GM23338 (cell line): ENCODE measurements at regions not wholly inside any gene's neighbourhood (a gene's known extent, or its start where the extent isn't known, plus 50 kb on each side); places are given as distances from the start of the nearest gene placed in this dataset.
"Not testable (repeated sequence)": the region's sequence is repeated elsewhere in the genome, so short reads cannot be mapped to it uniquely, and the experiment has no call there.

Experiments used
- ATAC-seq: fragments of 200-7000 bp; cut with Tn5 transposase; 3 replicates; pipeline ENCODE4 v1.9.1; 2020
- DNase-seq: peaks from one replicate; pipeline ENCODE4 v3.0.0-alpha.2; 2015; ENCODE audit warnings: low spot score
- H2AFZ ChIP-seq: fragments of 200-600 bp; sonication (generic); 2 replicates; pipeline ENCODE4 v1.8.0; 2016; ENCODE audit warnings: antibody characterized with exemption, mild to moderate bottlenecking, moderate library complexity
- H3F3A ChIP-seq: fragments of 200-600 bp; sonication (generic); replicated peaks from 2 replicates; pipeline ENCODE4 v1.8.0; 2017; ENCODE audit warnings: antibody characterized with exemption, mixed run types, low read depth
- H3K27ac ChIP-seq: fragments of 200-600 bp; sonication (generic); 2 replicates; pipeline ENCODE4 v1.6.1; 2016; ENCODE audit warnings: low read depth
- H3K27me3 ChIP-seq: fragments of 200-600 bp; sonication (generic); 2 replicates; pipeline ENCODE4 v1.8.0; 2016; ENCODE audit warnings: mild to moderate bottlenecking, mixed run types, moderate library complexity; ENCODE audit not compliant: insufficient read depth
- H3K36me3 ChIP-seq: fragments of 200-600 bp; sonication (generic); 2 replicates; pipeline ENCODE4 v1.8.0; 2016; ENCODE audit warnings: mild to moderate bottlenecking; ENCODE audit not compliant: insufficient read depth
- H3K4me1 ChIP-seq: fragments of 200-600 bp; sonication (generic); 2 replicates; pipeline ENCODE4 v1.8.0; 2016; ENCODE audit warnings: mild to moderate bottlenecking, moderate library complexity; ENCODE audit not compliant: insufficient read depth
- H3K4me2 ChIP-seq: fragments of 200-600 bp; sonication (generic); 2 replicates; pipeline ENCODE4 v1.7.1; 2017; ENCODE audit warnings: mixed run types
- H3K4me3 ChIP-seq: fragments of 200-600 bp; sonication (generic); 2 replicates; pipeline ENCODE4 v1.6.1; 2016; ENCODE audit warnings: mixed run types
- H3K79me2 ChIP-seq: fragments of 200-600 bp; sonication (generic); replicated peaks from 2 replicates; pipeline ENCODE4 v1.8.0; 2017; ENCODE audit warnings: mild to moderate bottlenecking; ENCODE audit not compliant: insufficient read depth
- H3K9me2 ChIP-seq: fragments of 200-600 bp; sonication (generic); 2 replicates; pipeline ENCODE4 v1.8.0; 2017; ENCODE audit not compliant: insufficient read depth
- H4K20me1 ChIP-seq: fragments of 200-600 bp; sonication (generic); replicated peaks from 2 replicates; pipeline ENCODE4 v1.8.0; 2017; ENCODE audit warnings: mild to moderate bottlenecking; ENCODE audit not compliant: insufficient read depth
- H3K27ac Mint-ChIP-seq: 2 replicates; pipeline ENCODE4 v1.8.0; 2020; ENCODE audit warnings: inconsistent platforms, mild to moderate bottlenecking, moderate library complexity, mixed read lengths
- H3K27me3 Mint-ChIP-seq: 3 replicates; pipeline ENCODE4 v1.8.0; 2022; ENCODE audit warnings: low read depth, mild to moderate bottlenecking, moderate library complexity, mixed read lengths, inconsistent platforms; ENCODE audit not compliant: insufficient read depth, poor library complexity
- H3K36me3 Mint-ChIP-seq: 3 replicates; pipeline ENCODE4 v1.8.0; 2021; ENCODE audit warnings: low read depth, mild to moderate bottlenecking, inconsistent platforms, moderate library complexity, mixed read lengths
- H3K4me1 Mint-ChIP-seq: 3 replicates; pipeline ENCODE4 v1.8.0; 2020; ENCODE audit warnings: mild to moderate bottlenecking, inconsistent platforms, mixed read lengths
- H3K4me3 Mint-ChIP-seq: 3 replicates; pipeline ENCODE4 v1.8.0; 2021; ENCODE audit warnings: moderate library complexity, mild to moderate bottlenecking, inconsistent platforms, mixed read lengths
- H3K9me3 Mint-ChIP-seq: 3 replicates; pipeline ENCODE4 v1.8.0; 2020; ENCODE audit warnings: moderate library complexity, mild to moderate bottlenecking, inconsistent platforms, mixed read lengths
- CREB1 ChIP-seq: fragments of 250-450 bp; sonication (Bioruptor Pico); IDR thresholded peaks from 2 replicates; pipeline ENCODE4 v1.5.0; 2020; ENCODE audit warnings: low read depth, mild to moderate bottlenecking, moderate library complexity
- EZH2phosphoT487 ChIP-seq: fragments of 200-600 bp; sonication (generic); IDR thresholded peaks from one replicate; pipeline ENCODE4 v1.8.1; 2018; ENCODE audit warnings: antibody characterized with exemption; ENCODE audit not compliant: unreplicated experiment
- JUNB ChIP-seq: IDR thresholded peaks from one replicate; pipeline ENCODE4 v1.6.1; 2016; ENCODE audit warnings: antibody characterized with exemption; ENCODE audit not compliant: unreplicated experiment
- NANOG ChIP-seq: IDR thresholded peaks from 2 replicates; pipeline ENCODE4 v1.6.1; 2016; ENCODE audit warnings: antibody characterized with exemption, borderline replicate concordance
- STAT1 ChIP-seq: IDR thresholded peaks from one replicate; pipeline ENCODE4 v1.6.1; 2016; ENCODE audit warnings: antibody characterized with exemption; ENCODE audit not compliant: unreplicated experiment
- TF ChIP-seq, protein P1 (sequence below): IDR thresholded peaks from one replicate; pipeline ENCODE4 v1.6.1; 2018; ENCODE audit warnings: antibody characterized with exemption; ENCODE audit not compliant: unreplicated experiment

DNA sequence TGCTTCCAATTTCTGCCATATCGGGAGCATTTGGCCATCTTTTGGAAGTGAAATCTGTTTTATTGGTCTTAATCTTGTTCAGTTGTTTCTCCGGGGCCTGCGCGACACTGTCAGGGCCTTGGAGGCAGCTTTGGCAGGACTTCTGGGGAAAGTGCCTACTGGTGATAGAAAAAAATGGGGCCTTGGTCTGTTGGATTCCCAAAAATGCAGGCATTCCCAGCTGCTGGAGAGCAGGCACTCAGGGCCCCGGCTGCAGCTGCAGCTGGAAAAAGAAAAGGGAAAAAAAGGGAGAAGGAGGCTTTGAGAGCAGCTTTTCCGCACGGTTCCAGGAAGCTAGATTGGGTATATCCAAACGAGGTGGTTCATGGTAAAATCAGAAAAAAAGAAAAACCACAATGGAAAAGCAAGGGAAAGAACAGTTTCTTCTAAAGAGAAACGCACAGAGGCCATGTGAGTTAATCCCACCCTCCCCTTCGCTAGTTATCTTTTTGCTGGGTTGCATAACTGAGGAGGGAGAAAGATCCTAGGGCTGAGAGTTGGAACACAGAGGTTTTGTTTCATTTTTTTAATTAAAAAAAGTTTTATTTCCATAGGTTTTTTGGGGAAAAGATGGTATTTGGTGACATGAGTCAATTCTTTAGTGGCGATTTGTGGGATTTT lies 134.7 kb upstream of the RFLNA start:
- Histone ChIP-seq H3K27ac (peak overlapping the region; percentile 12; the same call in 1 of the 2 replicates), H3K9me2 (no peaks in the 10 kb centered on the region), H3K27me3 (no peaks in the 10 kb centered on the region), H4K20me1 (no peaks in the 10 kb centered on the region), H3K36me3 (0 out of 2 replicates have a peak, but pooled peaks cover under 1% of the 10 kb centered on the region), H2AFZ (peak overlapping the region; percentile 5; the same call in 1 of the 2 replicates), H3K4me1 (peaks cover 24% of the 10 kb centered on the region), H3K4me3 (no peak overlapping the region), H3F3A (no peaks in the 10 kb centered on the region), H3K4me2 (no peak overlapping the region), H3K79me2 (no peaks in the 10 kb centered on the region)
- peaks cover 24% of the 10 kb centered on the region for H3K4me1 Mint-ChIP-seq
- peak overlapping the region; percentile 32; the same call in 1 of the 2 replicates for H3K27ac Mint-ChIP-seq
- H3K9me3 Mint-ChIP-seq = peaks cover 36% of the 10 kb centered on the region
- H3K27me3 Mint-ChIP-seq = peaks cover 11% of the 10 kb centered on the region
- H3K4me3 Mint-ChIP-seq = no peak overlapping the region; the same call in 2 of the 3 replicates
- DNase-seq (peak; percentile 56), ATAC-seq (peak; percentile 51; the same call in 2 of the 3 replicates)
- peaks cover 33% of the 10 kb centered on the region for H3K36me3 Mint-ChIP-seq
- TF ChIP-seq EZH2phosphoT487 = no peak
- TF ChIP-seq NANOG = no peak
- no peak for TF ChIP-seq CREB1 (CRISPR knock-in tag)
- no peak for TF ChIP-seq JUNB
- TF ChIP-seq, protein P1, sequence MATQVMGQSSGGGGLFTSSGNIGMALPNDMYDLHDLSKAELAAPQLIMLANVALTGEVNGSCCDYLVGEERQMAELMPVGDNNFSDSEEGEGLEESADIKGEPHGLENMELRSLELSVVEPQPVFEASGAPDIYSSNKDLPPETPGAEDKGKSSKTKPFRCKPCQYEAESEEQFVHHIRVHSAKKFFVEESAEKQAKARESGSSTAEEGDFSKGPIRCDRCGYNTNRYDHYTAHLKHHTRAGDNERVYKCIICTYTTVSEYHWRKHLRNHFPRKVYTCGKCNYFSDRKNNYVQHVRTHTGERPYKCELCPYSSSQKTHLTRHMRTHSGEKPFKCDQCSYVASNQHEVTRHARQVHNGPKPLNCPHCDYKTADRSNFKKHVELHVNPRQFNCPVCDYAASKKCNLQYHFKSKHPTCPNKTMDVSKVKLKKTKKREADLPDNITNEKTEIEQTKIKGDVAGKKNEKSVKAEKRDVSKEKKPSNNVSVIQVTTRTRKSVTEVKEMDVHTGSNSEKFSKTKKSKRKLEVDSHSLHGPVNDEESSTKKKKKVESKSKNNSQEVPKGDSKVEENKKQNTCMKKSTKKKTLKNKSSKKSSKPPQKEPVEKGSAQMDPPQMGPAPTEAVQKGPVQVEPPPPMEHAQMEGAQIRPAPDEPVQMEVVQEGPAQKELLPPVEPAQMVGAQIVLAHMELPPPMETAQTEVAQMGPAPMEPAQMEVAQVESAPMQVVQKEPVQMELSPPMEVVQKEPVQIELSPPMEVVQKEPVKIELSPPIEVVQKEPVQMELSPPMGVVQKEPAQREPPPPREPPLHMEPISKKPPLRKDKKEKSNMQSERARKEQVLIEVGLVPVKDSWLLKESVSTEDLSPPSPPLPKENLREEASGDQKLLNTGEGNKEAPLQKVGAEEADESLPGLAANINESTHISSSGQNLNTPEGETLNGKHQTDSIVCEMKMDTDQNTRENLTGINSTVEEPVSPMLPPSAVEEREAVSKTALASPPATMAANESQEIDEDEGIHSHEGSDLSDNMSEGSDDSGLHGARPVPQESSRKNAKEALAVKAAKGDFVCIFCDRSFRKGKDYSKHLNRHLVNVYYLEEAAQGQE = no peak
- TF ChIP-seq STAT1 = no peak

DNA sequence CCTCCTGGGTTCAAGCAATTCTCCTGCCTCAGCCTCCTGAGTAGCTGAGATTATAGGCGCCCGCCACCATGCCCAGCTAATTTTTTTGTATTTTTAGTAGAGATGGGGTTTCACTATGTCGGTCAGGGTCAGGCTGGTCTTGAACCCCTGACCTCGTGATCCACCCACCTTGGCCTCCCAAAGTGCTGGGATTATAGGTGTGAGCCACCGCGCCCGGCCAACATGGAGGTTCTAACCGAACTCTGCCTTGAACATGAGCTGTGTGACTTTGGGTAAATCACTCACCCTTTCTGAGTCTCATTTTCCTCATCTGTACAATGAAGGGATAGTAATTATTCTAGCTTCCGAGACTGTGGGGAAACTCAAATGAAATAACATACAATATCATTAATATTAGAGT lies 133.5 kb upstream of the RFLNA start:
- Mint-ChIP-seq H3K9me3 (peaks cover 46% of the 10 kb centered on the region), H3K36me3 (peaks cover 41% of the 10 kb centered on the region), H3K4me1 (peaks cover 24% of the 10 kb centered on the region), H3K27me3 (peaks cover 11% of the 10 kb centered on the region)
- H3K79me2 ChIP-seq, H3K27ac Mint-ChIP-seq, H3K4me3 Mint-ChIP-seq, H3K27me3 ChIP-seq, H2AFZ ChIP-seq, ATAC-seq, H3K4me2 ChIP-seq, H4K20me1 ChIP-seq, H3K36me3 ChIP-seq, H3K9me2 ChIP-seq, H3K4me3 ChIP-seq, H3K27ac ChIP-seq, DNase-seq, H3F3A ChIP-seq: not testable (repeated sequence)
- H3K4me1 ChIP-seq = peaks cover 24% of the 10 kb centered on the region
